HK-2 (cell line): ENCODE measurements at regions not wholly inside any gene's neighbourhood (a gene's known extent, or its start where the extent isn't known, plus 50 kb on each side); places are given as distances from the start of the nearest gene placed in this dataset.

ENCODE experiments used
- DNase-seq: peaks from one replicate; pipeline ENCODE4 v3.0.0-alpha.2; 2018; ENCODE audit not compliant: unreplicated experiment

- no peak for DNase-seq
Observed at GRCh38 chr10:130429809-130430208, 293.6 kb downstream of the GLRX3 start.

GRCh38 chr10:130430291-130430690, 294.1 kb downstream of the GLRX3 start:
- no peak for DNase-seq

- no peak for DNase-seq
Observed at GRCh38 chr10:130430852-130431704, 294.9 kb downstream of the GLRX3 start.

- no peak for DNase-seq
Observed at GRCh38 chr10:130432271-130432670, 296.1 kb downstream of the GLRX3 start.

- DNase-seq, result no peak
Observed at GRCh38 chr10:130432850-130433249, 296.7 kb downstream of the GLRX3 start.

- DNase-seq, result no peak
Observed at GRCh38 chr10:130434446-130435385, 298.5 kb downstream of the GLRX3 start.

- DNase-seq, result no peak
Observed at GRCh38 chr10:130435961-130436360, 299.8 kb downstream of the GLRX3 start.

GRCh38 chr10:130438861-130439260, 302.7 kb downstream of the GLRX3 start:
- no peak for DNase-seq

- no peak for DNase-seq
Observed at GRCh38 chr10:130439766-130440165, 303.6 kb downstream of the GLRX3 start.

- DNase-seq, result no peak
Observed at GRCh38 chr10:130440494-130440893, 304.3 kb downstream of the GLRX3 start.

- DNase-seq, result no peak
Observed at GRCh38 chr10:130440971-130441370, 304.8 kb downstream of the GLRX3 start.

- no peak for DNase-seq
Observed at GRCh38 chr10:130443066-130443465, 306.9 kb downstream of the GLRX3 start.

GRCh38 chr10:130453036-130453720, 317.0 kb downstream of the GLRX3 start:
- no peak for DNase-seq

GRCh38 chr10:130453721-130454542, 317.7 kb downstream of the GLRX3 start:
- no peak for DNase-seq

GRCh38 chr10:130454543-130455000, 318.4 kb downstream of the GLRX3 start:
- DNase-seq, result no peak

- no peak for DNase-seq
Observed at GRCh38 chr10:130455111-130455695, 319.0 kb downstream of the GLRX3 start.

GRCh38 chr10:130455791-130456190, 319.6 kb downstream of the GLRX3 start:
- no peak for DNase-seq

- DNase-seq, result no peak
Observed at GRCh38 chr10:130456616-130457015, 320.4 kb downstream of the GLRX3 start.

- no peak for DNase-seq
Observed at GRCh38 chr10:130458509-130458908, 322.3 kb downstream of the GLRX3 start.

- DNase-seq, result no peak
Observed at GRCh38 chr10:130459011-130459410, 322.8 kb downstream of the GLRX3 start.
